ENCODE measurements at regions not wholly inside any gene's neighbourhood (a gene's known extent, or its start where the extent isn't known, plus 50 kb on each side); places are given as distances from the start of the nearest gene placed in this dataset.

GRCh38 chr4:89184407-89184806 lies 73.1 kb downstream of the TIGD2 start:
- H3K18ac ChIP-seq (ENCODE audit: insufficient read length, low read depth, low read length) = no peak overlapping the region
- peaks cover 0 to 6% of the 10 kb centered on the region in 2 experiments; a peak in 3 of 4 replicates for H3K4me1 Mint-ChIP-seq
- no peak overlapping the region for H3K27ac Mint-ChIP-seq
- no peak overlapping the region for H3K4me3 Mint-ChIP-seq
- no peak for DNase-seq
- no peak overlapping the region for H3K27ac ChIP-seq (ENCODE audit: insufficient read length, low read depth, low read length)
- H4K20me1 ChIP-seq (ENCODE audit: control insufficient read depth, insufficient read depth, insufficient read length) = no peaks in the 10 kb centered on the region
- TF ChIP-seq CTCF (conservative IDR thresholded peaks at IDR 0.05) = no peak
- H3K23ac ChIP-seq (ENCODE audit: insufficient read length, low read depth, low read length) = no peak overlapping the region
- no peak overlapping the region for H2BK5ac ChIP-seq (ENCODE audit: insufficient read length, low read length)
- H3K56ac ChIP-seq (ENCODE audit: insufficient read length, low read depth, low read length) = no peak overlapping the region
- no peak overlapping the region for H2BK15ac ChIP-seq (ENCODE audit: low read depth, low read length)
- H3K9ac ChIP-seq (ENCODE audit: extremely low read depth, insufficient read length, low read length) = no peak overlapping the region
- H2AK5ac ChIP-seq (ENCODE audit: insufficient read length, low read length) = no peak overlapping the region
- H3K4me2 ChIP-seq (ENCODE audit: insufficient read depth, insufficient read length, low read length) = no peak overlapping the region
- H3K4me1 ChIP-seq (ENCODE audit: insufficient read depth, low read length) = no peaks in the 10 kb centered on the region
- no peak overlapping the region for H4K8ac ChIP-seq (replicated peaks; ENCODE audit: insufficient read length, low read depth, low read length)
- H3K23me2 ChIP-seq (ENCODE audit: insufficient read length, low read depth, low read length, poor library complexity, severe bottlenecking) = no peaks in the 10 kb centered on the region
- no peaks in the 10 kb centered on the region; the same call in 1 of the 2 replicates for H3K27me3 Mint-ChIP-seq (ENCODE audit: low read depth)
- H2BK120ac ChIP-seq (ENCODE audit: low read depth, low read length, poor library complexity, severe bottlenecking) = no peak overlapping the region
- H3K4ac ChIP-seq (ENCODE audit: low read depth, low read length) = no peak overlapping the region
- no CpG with 5 or more reads among the region's 1 CpG for WGBS (ENCODE audit: extremely low coverage, insufficient read length, low lambda C conversion rate)
- no peak overlapping the region for H3K14ac ChIP-seq (ENCODE audit: insufficient read depth, low read length)
- no peak overlapping the region for H2AFZ ChIP-seq (ENCODE audit: low read length)
- H3K79me2 ChIP-seq (ENCODE audit: insufficient read depth, low read length) = no peaks in the 10 kb centered on the region
- H2BK20ac ChIP-seq (ENCODE audit: low read depth, low read length, poor library complexity, severe bottlenecking) = no peak overlapping the region
- H3K27me3 ChIP-seq (ENCODE audit: insufficient read depth, low read length) = no peaks in the 10 kb centered on the region
- H2BK12ac ChIP-seq (ENCODE audit: insufficient read length, low read depth, low read length) = no peak overlapping the region
- no peaks in the 10 kb centered on the region for H3K9me3 ChIP-seq (ENCODE audit: control insufficient read depth, low read depth, low read length)
- no peak overlapping the region for H3T11ph ChIP-seq (ENCODE audit: low read length)
- H4K5ac ChIP-seq (ENCODE audit: insufficient read length, low read depth, low read length) = no peak overlapping the region
- H4K91ac ChIP-seq (ENCODE audit: insufficient read length, low read depth, low read length) = no peak overlapping the region
- no peaks in the 10 kb centered on the region for H3K36me3 Mint-ChIP-seq (ENCODE audit: insufficient read depth in 1 of 3, low read depth in 3 of 3)
- no peaks in the 10 kb centered on the region for H3K79me1 ChIP-seq (ENCODE audit: insufficient read depth, low read depth, low read length, poor library complexity, severe bottlenecking)
- H3K9me3 Mint-ChIP-seq = no peaks in the 10 kb centered on the region
